NCI-H2196 treated with DMSO at 0.1 percent for 48 hours (cell line): ENCODE measurements at regions not wholly inside any gene's neighbourhood (a gene's known extent, or its start where the extent isn't known, plus 50 kb on each side); places are given as distances from the start of the nearest gene placed in this dataset.

Experiments
- DNase-seq: peaks from one replicate; lab custom pipeline; 2025; ENCODE audit not compliant: unreplicated experiment; lab: John Stamatoyannopoulos, UW

- no peak for DNase-seq
Measured at GRCh38 chr18:44609181-44609941, 71.3 kb upstream of the SETBP1 start.

- no peak for DNase-seq
Measured at GRCh38 chr18:44620812-44621211, 59.9 kb upstream of the SETBP1 start.

GRCh38 chr18:44624052-44624451 is 56.6 kb upstream of the SETBP1 start:
- no peak for DNase-seq

GRCh38 chr18:44625386-44625785 is 55.3 kb upstream of the SETBP1 start:
- no peak for DNase-seq

GRCh38 chr18:44626236-44626635 is 54.5 kb upstream of the SETBP1 start:
- DNase-seq: no peak

- no peak for DNase-seq
Measured at GRCh38 chr18:44626807-44627206, 53.9 kb upstream of the SETBP1 start.

- DNase-seq: no peak
Measured at GRCh38 chr18:44627280-44627679, 53.4 kb upstream of the SETBP1 start.

- no peak for DNase-seq
Measured at GRCh38 chr18:44629406-44629805, 51.3 kb upstream of the SETBP1 start.

GRCh38 chr18:44630118-44630517 is 50.6 kb upstream of the SETBP1 start:
- no peak for DNase-seq
